GM12878 (cell line): ENCODE measurements at regions not wholly inside any gene's neighbourhood (a gene's known extent, or its start where the extent isn't known, plus 50 kb on each side); places are given as distances from the start of the nearest gene placed in this dataset.

Source experiments
- BACH1 ChIP-seq: fragments of 450-650 bp; IDR thresholded peaks from 2 replicates; pipeline ENCODE4 v1.6.1; 2017; ENCODE audit warnings: mild to moderate bottlenecking, borderline replicate concordance
- CHD1 ChIP-seq: IDR thresholded peaks from 2 replicates; pipeline ENCODE4 v1.6.1; 2012; ENCODE audit warnings: low read depth, low read length, improper control_type of control experiment
- CHD4 ChIP-seq: fragments of 200-600 bp; sonication (generic); IDR thresholded peaks from 2 replicates; pipeline ENCODE4 v1.6.1; 2016; ENCODE audit warnings: mild to moderate bottlenecking
- EP300 ChIP-seq, 2 experiments: fragments of 150-350 bp in 1 of 2; IDR thresholded peaks; 2 replicates each; pipeline ENCODE4 v1.6.1; 2011 to 2012; ENCODE audit warnings: low read depth in 2 of 2, low read length in 2 of 2, borderline replicate concordance in 1 of 2, improper control_type of control experiment in 1 of 2, inconsistent platforms in 1 of 2; ENCODE audit not compliant: control insufficient read depth in 1 of 2
- NR2C2 ChIP-seq: IDR thresholded peaks from 2 replicates; pipeline ENCODE4 v1.6.1; 2011; ENCODE audit warnings: borderline replicate concordance, low read depth; ENCODE audit not compliant: control insufficient read depth, insufficient read length
- POLR2A ChIP-seq: IDR thresholded peaks from 2 replicates; pipeline ENCODE4 v1.6.1; 2011; ENCODE audit warnings: low read depth, mild to moderate bottlenecking, low read length
- RFX5 ChIP-seq: IDR thresholded peaks from 2 replicates; pipeline ENCODE4 v1.6.1; 2011; ENCODE audit warnings: low read depth, low read length, improper control_type of control experiment
- TCF12 ChIP-seq: IDR thresholded peaks from 2 replicates; pipeline ENCODE4 v1.6.1; 2011; ENCODE audit warnings: low read depth, mild to moderate bottlenecking, low read length
- TF ChIP-seq, protein P1 (sequence below), 3 experiments: IDR thresholded peaks in 2 of 3; conservative IDR thresholded peaks in 1 of 3; 2 replicates each; pipeline ENCODE4 v1.5.1; 2011; ENCODE audit warnings: low read depth in 3 of 3, low read length in 3 of 3, mild to moderate bottlenecking in 3 of 3, control low read depth in 2 of 3, moderate library complexity in 2 of 3, inconsistent platforms in 1 of 3, mixed read lengths in 1 of 3; ENCODE audit not compliant: control insufficient read depth in 2 of 3, insufficient read depth in 1 of 3; ENCODE audit errors: extremely low read depth in 1 of 3
- TF ChIP-seq, protein P2 (sequence below): IDR thresholded peaks from 2 replicates; pipeline ENCODE4 v1.6.1; 2012; ENCODE audit warnings: low read depth, low read length, improper control_type of control experiment

DNA sequence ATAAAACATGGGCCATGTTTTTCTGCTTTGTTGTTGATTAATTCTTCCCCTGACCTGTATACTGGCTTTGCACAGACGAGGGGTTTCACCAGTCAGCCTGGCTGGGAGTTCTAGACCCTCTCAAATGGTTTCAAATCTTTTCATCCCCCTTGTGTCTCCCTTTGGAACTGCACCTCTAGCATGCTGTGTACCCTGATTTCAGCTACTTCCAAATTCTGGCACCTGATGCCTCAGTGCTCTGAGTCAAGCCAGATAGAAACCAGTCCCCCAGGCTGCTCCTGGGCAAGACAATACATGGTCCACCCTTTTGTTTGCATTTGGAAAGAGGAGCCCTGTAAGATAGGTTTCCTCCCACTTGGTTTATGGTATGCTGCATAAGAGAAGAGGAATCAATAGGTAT lies 290.2 kb downstream of the BTBD3 start:
- TF ChIP-seq RFX5: no peak
- no peak for TF ChIP-seq BACH1
- TF ChIP-seq, protein P1, sequence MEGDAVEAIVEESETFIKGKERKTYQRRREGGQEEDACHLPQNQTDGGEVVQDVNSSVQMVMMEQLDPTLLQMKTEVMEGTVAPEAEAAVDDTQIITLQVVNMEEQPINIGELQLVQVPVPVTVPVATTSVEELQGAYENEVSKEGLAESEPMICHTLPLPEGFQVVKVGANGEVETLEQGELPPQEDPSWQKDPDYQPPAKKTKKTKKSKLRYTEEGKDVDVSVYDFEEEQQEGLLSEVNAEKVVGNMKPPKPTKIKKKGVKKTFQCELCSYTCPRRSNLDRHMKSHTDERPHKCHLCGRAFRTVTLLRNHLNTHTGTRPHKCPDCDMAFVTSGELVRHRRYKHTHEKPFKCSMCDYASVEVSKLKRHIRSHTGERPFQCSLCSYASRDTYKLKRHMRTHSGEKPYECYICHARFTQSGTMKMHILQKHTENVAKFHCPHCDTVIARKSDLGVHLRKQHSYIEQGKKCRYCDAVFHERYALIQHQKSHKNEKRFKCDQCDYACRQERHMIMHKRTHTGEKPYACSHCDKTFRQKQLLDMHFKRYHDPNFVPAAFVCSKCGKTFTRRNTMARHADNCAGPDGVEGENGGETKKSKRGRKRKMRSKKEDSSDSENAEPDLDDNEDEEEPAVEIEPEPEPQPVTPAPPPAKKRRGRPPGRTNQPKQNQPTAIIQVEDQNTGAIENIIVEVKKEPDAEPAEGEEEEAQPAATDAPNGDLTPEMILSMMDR (IDR thresholded peaks at IDR 0.05 in 2 of 3, conservative IDR thresholded peaks at IDR 0.05 in 1 of 3; ENCODE audit: control insufficient read depth in 2 of 3, extremely low read depth in 1 of 3, insufficient read depth in 1 of 3, low read depth in 3 of 3, low read length in 3 of 3): peak; percentile 31 to 41 (median 38); a peak in 3 of 6 replicates
- no peak for TF ChIP-seq TCF12
- TF ChIP-seq EP300 (IDR thresholded peaks at IDR 0.05; ENCODE audit: borderline replicate concordance in 1 of 2, control insufficient read depth in 1 of 2, low read depth in 2 of 2, low read length in 2 of 2): no peak
- TF ChIP-seq CHD4: no peak
- TF ChIP-seq, protein P2, sequence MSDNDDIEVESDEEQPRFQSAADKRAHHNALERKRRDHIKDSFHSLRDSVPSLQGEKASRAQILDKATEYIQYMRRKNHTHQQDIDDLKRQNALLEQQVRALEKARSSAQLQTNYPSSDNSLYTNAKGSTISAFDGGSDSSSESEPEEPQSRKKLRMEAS: no peak
- TF ChIP-seq CHD1: no peak
- no peak for TF ChIP-seq NR2C2
- TF ChIP-seq POLR2A: no peak
